Activated CD8-positive, alpha-beta memory T cell treated with anti-CD3 and anti-CD28 coated beads, Interleukin-2, amount 50 U/mL, for 1 hour (primary cell): ENCODE measurements at regions not wholly inside any gene's neighbourhood (a gene's known extent, or its start where the extent isn't known, plus 50 kb on each side); places are given as distances from the start of the nearest gene placed in this dataset.
"Not testable (repeated sequence)": the region's sequence is repeated elsewhere in the genome, so short reads cannot be mapped to it uniquely, and the experiment has no call there.

Source experiments
- DNase-seq: peaks from one replicate; pipeline ENCODE4 v3.0.0-alpha.2; 2020; ENCODE audit errors: extremely low read depth

GRCh38 chr6:168825226-168826077, 384.5 kb downstream of the SMOC2 start:
- DNase-seq = no peak

- no peak for DNase-seq
Measured at GRCh38 chr6:168823397-168824212, 382.6 kb downstream of the SMOC2 start.

GRCh38 chr6:168822376-168822775, 381.4 kb downstream of the SMOC2 start:
- DNase-seq = no peak

- DNase-seq = no peak
Measured at GRCh38 chr6:168819546-168819945, 378.6 kb downstream of the SMOC2 start.

GRCh38 chr6:168817558-168818159, 376.7 kb downstream of the SMOC2 start:
- DNase-seq = no peak

GRCh38 chr6:168815229-168815628, 374.2 kb downstream of the SMOC2 start:
- DNase-seq = no peak

- no peak for DNase-seq
Measured at GRCh38 chr6:168808232-168808631, 367.2 kb downstream of the SMOC2 start.

- no peak for DNase-seq
Measured at GRCh38 chr6:168804331-168804730, 363.3 kb downstream of the SMOC2 start.

- DNase-seq = no peak
Measured at GRCh38 chr6:168803874-168804273, 362.9 kb downstream of the SMOC2 start.

- DNase-seq = no peak
Measured at GRCh38 chr6:168799067-168799466, 358.1 kb downstream of the SMOC2 start.

- no peak for DNase-seq
Measured at GRCh38 chr6:168796106-168796505, 355.1 kb downstream of the SMOC2 start.

- not testable (repeated sequence) for DNase-seq
Measured at GRCh38 chr6:168795611-168796010, 354.6 kb downstream of the SMOC2 start.

GRCh38 chr6:168794491-168794890, 353.5 kb downstream of the SMOC2 start:
- no peak for DNase-seq

- no peak for DNase-seq
Measured at GRCh38 chr6:168793649-168794048, 352.7 kb downstream of the SMOC2 start.

GRCh38 chr6:168791917-168792316, 350.9 kb downstream of the SMOC2 start:
- no peak for DNase-seq

- DNase-seq = no peak
Measured at GRCh38 chr6:168789699-168790098, 348.7 kb downstream of the SMOC2 start.

GRCh38 chr6:168785720-168786511, 344.9 kb downstream of the SMOC2 start:
- DNase-seq = no peak

- no peak for DNase-seq
Measured at GRCh38 chr6:168784426-168784825, 343.4 kb downstream of the SMOC2 start.

- DNase-seq = no peak
Measured at GRCh38 chr6:168783720-168784119, 342.7 kb downstream of the SMOC2 start.

- no peak for DNase-seq
Measured at GRCh38 chr6:168782187-168782751, 341.3 kb downstream of the SMOC2 start.

- DNase-seq = no peak
Measured at GRCh38 chr6:168778201-168778600, 337.2 kb downstream of the SMOC2 start.
